ENCODE measurements at regions not wholly inside any gene's neighbourhood (a gene's known extent, or its start where the extent isn't known, plus 50 kb on each side); places are given as distances from the start of the nearest gene placed in this dataset.
A peak's percentile ranks its signal among the peaks of the same experiment; 100 is the strongest.

DNA sequence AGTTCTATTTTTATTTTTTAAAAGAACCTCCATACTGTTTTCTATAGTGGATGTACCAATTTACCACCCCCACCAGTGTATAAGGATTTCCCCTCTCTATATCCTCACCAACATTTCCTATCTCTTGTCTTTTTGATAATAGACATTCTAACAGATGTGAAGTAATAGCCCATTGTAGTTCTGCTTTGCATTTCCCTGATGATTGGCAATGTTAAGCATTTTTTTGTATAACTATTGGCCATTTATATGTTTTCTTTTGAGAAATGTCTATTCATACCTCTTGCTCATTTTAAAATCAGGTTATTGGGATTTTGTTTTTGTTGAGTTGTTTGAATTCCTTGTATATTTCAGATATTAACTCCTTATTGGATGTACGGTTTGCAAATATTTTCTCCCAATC lies 251.1 kb upstream of the HTR2C start:
- Histone ChIP-seq H3K4me1 (ENCODE audit: control insufficient read depth, insufficient read depth, low read length) (no peaks in the 10 kb centered on the region), H3K9me3 (ENCODE audit: control insufficient read depth, low read length) (no peaks in the 10 kb centered on the region), H3K27me3 (ENCODE audit: control insufficient read depth, insufficient read depth) (no peaks in the 10 kb centered on the region), H3K27ac (ENCODE audit: low read length) (no peak overlapping the region), H3K4me3 (ENCODE audit: low read length) (no peak overlapping the region)
- no peak for ATAC-seq
- WGBS, result 95% methylated on average over 1 of the region's 1 CpG
- DNase-seq, result no peak
- intact Hi-C loops (cut with DNase I), result no loop called here

DNA sequence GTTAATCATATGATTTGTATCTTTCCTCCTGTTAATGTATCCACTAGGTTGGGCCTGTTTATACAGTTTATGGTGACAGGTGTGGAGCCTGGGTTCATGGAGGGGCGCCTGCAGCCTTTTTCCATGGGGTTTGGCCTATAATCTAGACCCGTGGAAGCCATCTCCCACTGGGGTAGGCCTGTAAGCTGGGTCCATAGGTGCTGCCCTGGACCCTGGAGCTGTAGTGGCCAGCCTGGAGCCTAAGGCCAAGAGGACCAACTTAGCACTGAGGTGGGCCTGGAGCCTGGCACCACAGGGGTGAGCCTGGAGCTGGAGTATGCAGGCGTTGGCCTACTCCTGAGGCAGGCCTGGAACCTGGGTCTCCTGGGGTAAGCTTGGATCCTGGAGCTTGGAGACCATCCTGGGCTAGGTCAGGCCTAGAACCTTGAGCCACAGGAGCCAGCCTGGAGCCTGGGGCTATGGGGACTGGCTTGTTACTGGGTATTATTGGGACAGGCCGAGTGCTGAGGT lies 249.4 kb upstream of the HTR2C start:
- H3K27ac ChIP-seq (ENCODE audit: low read length), result no peak overlapping the region
- ATAC-seq (no peak), DNase-seq (no peak)
- WGBS, result 77% methylated on average over 4 of the region's 4 CpGs
- H3K4me3 ChIP-seq (ENCODE audit: low read length), result no peak overlapping the region
- no peaks in the 10 kb centered on the region for H3K4me1 ChIP-seq (ENCODE audit: control insufficient read depth, insufficient read depth, low read length)
- H3K27me3 ChIP-seq (ENCODE audit: control insufficient read depth, insufficient read depth), result no peaks in the 10 kb centered on the region
- intact Hi-C loops (cut with DNase I), result no loop called here
- no peaks in the 10 kb centered on the region for H3K9me3 ChIP-seq (ENCODE audit: control insufficient read depth, low read length)

GRCh38 chrX:114338870-114339269 lies 245.0 kb upstream of the HTR2C start:
- ATAC-seq, result no peak
- no peak overlapping the region for H3K27ac ChIP-seq (ENCODE audit: low read length)
- DNase-seq, result no peak
- 88% methylated on average over 2 of the region's 2 CpGs for WGBS
- no peaks in the 10 kb centered on the region for H3K4me1 ChIP-seq (ENCODE audit: control insufficient read depth, insufficient read depth, low read length)
- H3K9me3 ChIP-seq (ENCODE audit: control insufficient read depth, low read length), result no peaks in the 10 kb centered on the region
- no peak overlapping the region for H3K4me3 ChIP-seq (ENCODE audit: low read length)
- no peaks in the 10 kb centered on the region for H3K27me3 ChIP-seq (ENCODE audit: control insufficient read depth, insufficient read depth)
- intact Hi-C loops (cut with DNase I), result no loop called here

- 71% methylated on average over 3 of the region's 3 CpGs for WGBS
- Histone ChIP-seq H3K9me3 (ENCODE audit: control insufficient read depth, low read length) (no peaks in the 10 kb centered on the region), H3K27ac (ENCODE audit: low read length) (no peak overlapping the region), H3K4me1 (ENCODE audit: control insufficient read depth, insufficient read depth, low read length) (no peaks in the 10 kb centered on the region), H3K4me3 (ENCODE audit: low read length) (no peak overlapping the region), H3K27me3 (ENCODE audit: control insufficient read depth, insufficient read depth) (no peaks in the 10 kb centered on the region)
- ATAC-seq (peak in 1 of 2 donors; percentile 35), DNase-seq (no peak)
- intact Hi-C loops (cut with DNase I), result no loop called here
These were observed 239.0 kb upstream of the HTR2C start for GRCh38 chrX:114344756-114345349.

- no peaks in the 10 kb centered on the region for H3K9me3 ChIP-seq (ENCODE audit: control insufficient read depth, low read length)
- no peak for ATAC-seq
- no peak overlapping the region for H3K4me3 ChIP-seq (ENCODE audit: low read length)
- no peak for DNase-seq
- WGBS, result 69% methylated on average over 5 of the region's 5 CpGs
- no peaks in the 10 kb centered on the region for H3K4me1 ChIP-seq (ENCODE audit: control insufficient read depth, insufficient read depth, low read length)
- H3K27ac ChIP-seq (ENCODE audit: low read length), result no peak overlapping the region
- intact Hi-C loops (cut with DNase I), result no loop called here
- no peaks in the 10 kb centered on the region for H3K27me3 ChIP-seq (ENCODE audit: control insufficient read depth, insufficient read depth)
These were observed 222.7 kb upstream of the HTR2C start for GRCh38 chrX:114361076-114361725.

DNA sequence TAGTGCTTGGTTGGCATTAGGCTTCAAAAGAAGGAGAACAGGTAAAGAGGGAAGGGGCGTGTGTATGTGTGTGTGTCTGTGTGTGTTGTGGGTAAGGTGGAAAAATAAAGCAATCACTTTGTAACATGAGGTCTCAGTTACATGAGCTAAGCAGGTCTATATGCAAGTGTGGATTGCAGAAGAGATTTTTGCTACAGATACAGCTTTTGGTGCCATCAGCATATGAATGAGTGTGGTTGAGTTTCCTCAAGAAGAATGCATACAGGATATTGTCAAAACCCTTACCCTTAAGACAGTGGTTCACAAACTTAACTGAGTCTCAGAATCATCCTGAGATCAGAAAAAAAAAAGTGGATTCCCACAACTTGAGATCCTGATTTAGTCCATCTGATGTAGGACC lies 220.5 kb upstream of the HTR2C start:
- no peak for ATAC-seq
- no peaks in the 10 kb centered on the region for H3K9me3 ChIP-seq (ENCODE audit: control insufficient read depth, low read length)
- H3K27ac ChIP-seq (ENCODE audit: low read length), result no peak overlapping the region
- H3K27me3 ChIP-seq (ENCODE audit: control insufficient read depth, insufficient read depth), result no peaks in the 10 kb centered on the region
- WGBS, result 95% methylated on average over 1 of the region's 1 CpG
- H3K4me1 ChIP-seq (ENCODE audit: control insufficient read depth, insufficient read depth, low read length), result no peaks in the 10 kb centered on the region
- DNase-seq, result no peak
- intact Hi-C loops (cut with DNase I), result no loop called here
- no peak overlapping the region for H3K4me3 ChIP-seq (ENCODE audit: low read length)

- Histone ChIP-seq H3K9me3 (ENCODE audit: control insufficient read depth, low read length) (no peaks in the 10 kb centered on the region), H3K4me1 (ENCODE audit: control insufficient read depth, insufficient read depth, low read length) (no peaks in the 10 kb centered on the region), H3K27me3 (ENCODE audit: control insufficient read depth, insufficient read depth) (no peaks in the 10 kb centered on the region), H3K4me3 (ENCODE audit: low read length) (no peak overlapping the region), H3K27ac (ENCODE audit: low read length) (no peak overlapping the region)
- DNase-seq, result no peak
- intact Hi-C loops (cut with DNase I), result no loop called here
- WGBS, result 67% methylated on average over 5 of the region's 5 CpGs
- no peak for ATAC-seq
These were observed 218.6 kb upstream of the HTR2C start for GRCh38 chrX:114365065-114365834.

DNA sequence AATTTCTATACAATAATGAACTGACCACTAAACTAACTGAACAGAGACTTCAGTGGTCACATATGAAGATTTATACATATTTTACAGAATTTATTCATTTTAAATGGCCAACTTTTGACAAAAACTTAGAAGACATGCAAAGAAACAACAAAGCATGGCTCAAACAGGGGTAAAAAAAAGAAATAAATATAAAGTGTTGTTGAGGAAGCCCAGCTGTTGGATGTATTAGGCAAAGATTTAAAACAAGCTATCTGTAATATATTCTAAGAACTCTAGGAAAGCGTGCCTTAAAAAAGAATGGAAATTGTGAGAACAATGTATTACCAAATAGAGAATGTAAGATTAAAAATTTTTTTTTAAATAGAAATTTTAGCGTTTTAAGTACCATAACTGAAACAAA lies 210.9 kb upstream of the HTR2C start:
- intact Hi-C loops (cut with DNase I), result no loop called here
- H3K27me3 ChIP-seq (ENCODE audit: control insufficient read depth, insufficient read depth), result no peaks in the 10 kb centered on the region
- no peak for ATAC-seq
- WGBS, result 60% methylated on average over 2 of the region's 2 CpGs
- no peaks in the 10 kb centered on the region for H3K9me3 ChIP-seq (ENCODE audit: control insufficient read depth, low read length)
- no peak for DNase-seq
- no peak overlapping the region for H3K4me3 ChIP-seq (ENCODE audit: low read length)
- no peaks in the 10 kb centered on the region for H3K4me1 ChIP-seq (ENCODE audit: control insufficient read depth, insufficient read depth, low read length)
- H3K27ac ChIP-seq (ENCODE audit: low read length), result no peak overlapping the region

DNA sequence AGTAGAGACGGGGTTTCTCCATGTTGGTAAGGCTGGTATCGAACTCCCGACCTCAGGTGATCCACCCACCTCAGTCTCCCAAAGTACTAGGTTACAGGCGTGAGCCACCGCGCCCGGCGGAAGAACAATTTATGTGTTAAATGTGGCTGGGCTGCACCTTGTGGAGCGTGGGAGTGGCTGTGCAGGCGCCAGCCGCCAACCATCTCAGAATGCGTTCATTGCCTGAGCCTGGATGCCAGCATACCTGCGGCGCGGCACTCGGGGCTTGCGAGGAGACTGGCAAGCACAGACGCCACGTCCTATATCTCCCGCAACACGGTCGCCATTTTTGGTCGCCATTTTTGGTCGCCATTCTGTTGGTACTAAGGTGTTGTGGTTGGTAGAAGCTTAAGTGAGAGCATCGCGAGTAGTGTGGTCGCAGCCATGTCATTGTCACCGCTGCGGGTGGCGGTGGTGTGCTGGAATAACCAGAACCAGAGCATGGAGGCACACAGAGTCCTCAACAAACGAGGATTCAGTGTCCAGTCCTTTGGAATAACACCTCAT lies 193.6 kb upstream of the HTR2C start:
- intact Hi-C loops (cut with DNase I), result no loop called here
- ATAC-seq (no peak), DNase-seq (no peak)
- WGBS, result 93% methylated on average over 31 of the region's 31 CpGs
- H3K27me3 ChIP-seq (ENCODE audit: control insufficient read depth, insufficient read depth), result no peaks in the 10 kb centered on the region
- H3K4me1 ChIP-seq (ENCODE audit: control insufficient read depth, insufficient read depth, low read length), result no peaks in the 10 kb centered on the region
- H3K27ac ChIP-seq (ENCODE audit: low read length), result no peak overlapping the region
- no peak overlapping the region for H3K4me3 ChIP-seq (ENCODE audit: low read length)
- no peaks in the 10 kb centered on the region for H3K9me3 ChIP-seq (ENCODE audit: control insufficient read depth, low read length)
